ENCODE measurements at regions not wholly inside any gene's neighbourhood (a gene's known extent, or its start where the extent isn't known, plus 50 kb on each side); places are given as distances from the start of the nearest gene placed in this dataset.

DNA sequence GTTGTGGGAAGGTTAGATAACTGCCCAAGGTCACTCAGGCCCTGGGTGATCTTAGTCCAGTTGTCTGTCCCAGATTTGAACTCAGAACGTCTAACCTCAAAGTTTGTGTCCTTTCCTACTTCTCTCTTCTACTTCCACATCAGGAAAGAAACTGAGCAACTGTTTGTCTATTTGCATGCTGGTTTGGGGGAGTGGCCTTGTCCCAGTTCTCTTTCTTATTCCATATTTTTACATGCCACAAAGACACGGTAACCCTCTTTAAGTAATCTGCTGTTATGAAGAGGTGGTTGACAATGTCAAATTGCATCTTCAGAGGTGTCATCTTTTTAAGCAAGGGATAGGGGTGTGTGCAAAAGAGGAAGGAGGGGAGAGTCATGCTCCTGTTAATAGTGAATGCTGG, 432.5 kb downstream of the HS3ST3B1 start:
- Histone ChIP-seq H3K27ac (no peak overlapping the region), H3K27me3 (no peaks in the 10 kb centered on the region), H3K36me3 (no peaks in the 10 kb centered on the region), H3K4me3 (no peak overlapping the region), H3K4me1 (no peaks in the 10 kb centered on the region), H3K9me3 (no peaks in the 10 kb centered on the region)
- 69% methylated on average over 2 of the region's 2 CpGs; no CpG with 5 or more reads in 1 of the 2 donors for WGBS, 2 donors (ENCODE audit: low coverage in 1 of 2)
- no peak for TF ChIP-seq POLR2A (IDR thresholded peaks at IDR 0.05)
- no peak for TF ChIP-seq EP300 (IDR thresholded peaks at IDR 0.05)
- TF ChIP-seq, protein P1, sequence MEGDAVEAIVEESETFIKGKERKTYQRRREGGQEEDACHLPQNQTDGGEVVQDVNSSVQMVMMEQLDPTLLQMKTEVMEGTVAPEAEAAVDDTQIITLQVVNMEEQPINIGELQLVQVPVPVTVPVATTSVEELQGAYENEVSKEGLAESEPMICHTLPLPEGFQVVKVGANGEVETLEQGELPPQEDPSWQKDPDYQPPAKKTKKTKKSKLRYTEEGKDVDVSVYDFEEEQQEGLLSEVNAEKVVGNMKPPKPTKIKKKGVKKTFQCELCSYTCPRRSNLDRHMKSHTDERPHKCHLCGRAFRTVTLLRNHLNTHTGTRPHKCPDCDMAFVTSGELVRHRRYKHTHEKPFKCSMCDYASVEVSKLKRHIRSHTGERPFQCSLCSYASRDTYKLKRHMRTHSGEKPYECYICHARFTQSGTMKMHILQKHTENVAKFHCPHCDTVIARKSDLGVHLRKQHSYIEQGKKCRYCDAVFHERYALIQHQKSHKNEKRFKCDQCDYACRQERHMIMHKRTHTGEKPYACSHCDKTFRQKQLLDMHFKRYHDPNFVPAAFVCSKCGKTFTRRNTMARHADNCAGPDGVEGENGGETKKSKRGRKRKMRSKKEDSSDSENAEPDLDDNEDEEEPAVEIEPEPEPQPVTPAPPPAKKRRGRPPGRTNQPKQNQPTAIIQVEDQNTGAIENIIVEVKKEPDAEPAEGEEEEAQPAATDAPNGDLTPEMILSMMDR (IDR thresholded peaks at IDR 0.05) = no peak
- no peak for TF ChIP-seq POLR2AphosphoS5 (IDR thresholded peaks at IDR 0.05)
- no peak for ATAC-seq

DNA sequence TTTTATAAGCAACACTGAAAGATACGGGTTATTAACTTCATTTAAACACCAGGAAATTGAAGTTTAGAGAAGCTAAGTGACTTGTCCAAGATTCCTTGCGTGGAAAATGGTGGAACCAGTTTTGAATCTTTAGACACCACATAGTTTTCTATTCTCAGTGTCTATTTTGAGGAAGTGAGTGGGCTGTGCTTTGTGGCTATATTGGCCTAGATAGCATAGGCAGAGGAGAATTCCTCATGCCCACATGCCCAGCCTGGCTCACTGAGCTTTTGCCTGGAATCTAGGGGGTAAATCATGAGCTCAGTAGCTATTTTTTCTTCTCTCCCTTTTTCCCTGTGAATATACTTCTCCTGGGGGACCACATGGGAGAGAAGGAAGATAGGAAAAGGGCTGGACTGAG, 431.3 kb downstream of the HS3ST3B1 start:
- no peaks in the 10 kb centered on the region for H3K27me3 ChIP-seq
- H3K9me3 ChIP-seq = no peaks in the 10 kb centered on the region
- H3K27ac ChIP-seq = no peak overlapping the region
- TF ChIP-seq EP300 (IDR thresholded peaks at IDR 0.05) = no peak
- TF ChIP-seq, protein P1 (IDR thresholded peaks at IDR 0.05) = no peak
- no peak for TF ChIP-seq POLR2AphosphoS5 (IDR thresholded peaks at IDR 0.05)
- no peak for TF ChIP-seq POLR2A (IDR thresholded peaks at IDR 0.05)
- peaks cover 0 to under 1% (median 0%) of the 10 kb centered on the region in 3 donors for H3K4me1 ChIP-seq
- no peak for ATAC-seq
- no peak overlapping the region for H3K4me3 ChIP-seq
- WGBS, 2 donors (ENCODE audit: low coverage in 1 of 2) = 71 to 80% methylated on average over 2 of the region's 2 CpGs
- H3K36me3 ChIP-seq = no peaks in the 10 kb centered on the region

DNA sequence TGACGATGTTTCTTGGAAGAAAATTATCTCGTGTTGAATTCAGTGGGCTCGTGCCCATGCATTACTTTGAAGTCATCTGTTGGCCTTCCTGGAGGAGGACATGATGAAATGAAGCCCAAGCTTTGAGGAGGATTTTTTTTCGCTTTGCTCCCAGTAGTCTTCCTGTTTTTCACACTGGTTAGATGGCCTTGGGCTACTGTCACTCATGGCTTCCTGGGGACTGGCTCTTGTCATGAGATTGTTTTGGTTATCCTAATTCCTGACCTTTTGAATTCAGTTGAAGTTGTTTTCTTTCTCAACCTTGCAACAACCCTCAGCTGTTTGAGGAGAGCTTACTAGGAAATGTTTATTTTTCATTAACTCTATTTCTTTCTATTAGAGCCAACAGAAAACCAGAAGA, 430.7 kb downstream of the HS3ST3B1 start:
- H3K4me1 ChIP-seq = peaks cover 0 to 7% (median 0%) of the 10 kb centered on the region in 3 donors
- WGBS, 2 donors (ENCODE audit: low coverage in 1 of 2) = 70 to 87% methylated on average over 4 of the region's 4 CpGs

DNA sequence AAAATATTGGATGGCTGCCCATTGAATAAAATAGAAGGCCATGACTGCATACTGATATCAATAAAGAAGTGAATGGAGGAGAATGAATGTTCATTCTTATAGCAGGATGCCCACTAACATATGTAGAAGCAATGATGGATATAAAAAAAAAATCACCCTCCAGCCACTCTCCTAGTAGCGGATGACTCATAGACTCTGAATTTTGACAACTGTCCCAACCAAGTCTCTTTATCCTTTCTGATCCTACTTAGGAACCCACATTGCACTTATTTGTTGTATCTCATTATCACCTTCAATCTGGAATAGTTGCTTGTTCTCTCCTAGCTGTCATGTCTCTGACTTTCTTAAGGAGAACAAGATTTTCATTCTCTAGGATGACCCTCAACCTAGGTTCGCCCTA, 429.9 kb downstream of the HS3ST3B1 start:
- WGBS, 2 donors (ENCODE audit: low coverage in 1 of 2) = 91 to 93% methylated on average over 1 to 2 of the region's 2 CpGs
- Histone ChIP-seq H3K27ac (no peak overlapping the region), H3K4me3 (no peak overlapping the region), H3K9me3 (no peaks in the 10 kb centered on the region), H3K4me1 (peaks cover 0 to 12% (median 0%) of the 10 kb centered on the region in 3 donors), H3K27me3 (no peaks in the 10 kb centered on the region), H3K36me3 (no peaks in the 10 kb centered on the region)
- ATAC-seq = no peak
- TF ChIP-seq POLR2AphosphoS5 (IDR thresholded peaks at IDR 0.05) (no peak), EP300 (IDR thresholded peaks at IDR 0.05) (no peak), POLR2A (IDR thresholded peaks at IDR 0.05) (no peak)
- TF ChIP-seq, protein P1 (IDR thresholded peaks at IDR 0.05) = no peak

More for the DNA sequence above, 430.7 kb downstream of the HS3ST3B1 start:
- Histone ChIP-seq H3K36me3 (no peaks in the 10 kb centered on the region), H3K27ac (no peak overlapping the region), H3K4me3 (no peak overlapping the region), H3K27me3 (no peaks in the 10 kb centered on the region), H3K9me3 (no peaks in the 10 kb centered on the region)
- ATAC-seq = no peak
- TF ChIP-seq, protein P1 (IDR thresholded peaks at IDR 0.05) = no peak
- TF ChIP-seq EP300 (IDR thresholded peaks at IDR 0.05) = no peak
- no peak for TF ChIP-seq POLR2AphosphoS5 (IDR thresholded peaks at IDR 0.05)
- TF ChIP-seq POLR2A (IDR thresholded peaks at IDR 0.05) = no peak

DNA sequence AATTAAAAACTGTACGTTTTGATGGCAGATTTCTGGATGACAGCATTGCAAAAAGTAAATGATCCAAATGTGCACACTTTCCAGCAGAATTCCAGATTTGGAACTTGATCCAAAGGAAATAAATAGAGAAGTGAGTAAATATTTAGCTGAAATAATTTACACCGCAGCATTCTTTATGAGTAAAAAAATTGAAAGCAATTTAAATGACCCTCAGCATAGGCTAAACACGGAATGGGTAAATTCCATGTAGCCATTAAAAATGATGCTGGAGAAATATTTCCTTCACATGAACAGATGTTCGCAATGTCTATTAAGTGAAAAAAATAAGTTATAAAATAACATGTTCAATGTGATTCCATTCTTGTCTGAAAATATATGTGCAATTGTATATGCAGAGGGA, 424.8 kb downstream of the HS3ST3B1 start:
- ATAC-seq = no peak
- H3K4me3 ChIP-seq = no peak overlapping the region
- H3K27ac ChIP-seq = no peak overlapping the region
- TF ChIP-seq EP300 (IDR thresholded peaks at IDR 0.05) (no peak), POLR2AphosphoS5 (IDR thresholded peaks at IDR 0.05) (no peak), POLR2A (IDR thresholded peaks at IDR 0.05) (no peak)
- TF ChIP-seq, protein P1 (IDR thresholded peaks at IDR 0.05) = no peak
- no peaks in the 10 kb centered on the region for H3K36me3 ChIP-seq
- no peaks in the 10 kb centered on the region for H3K27me3 ChIP-seq
- peaks cover 0 to 12% (median 0%) of the 10 kb centered on the region in 3 donors for H3K4me1 ChIP-seq
- WGBS, 2 donors (ENCODE audit: low coverage in 1 of 2) = 57 to 72% methylated on average over 4 of the region's 4 CpGs
- no peaks in the 10 kb centered on the region for H3K9me3 ChIP-seq
